Sigmoid colon (tissue), 6 donors: ENCODE measurements at regions not wholly inside any gene's neighbourhood (a gene's known extent, or its start where the extent isn't known, plus 50 kb on each side); places are given as distances from the start of the nearest gene placed in this dataset.

Experiments used
- DNase-seq: peaks from one replicate; pipeline ENCODE4 v3.0.0-alpha.2; 2019
- H3K27ac ChIP-seq, 4 donors: fragments of 200-600 bp; sonication (generic); one replicate each; pipeline ENCODE4 v1.5.1; 2016 to 2019; ENCODE audit warnings: mild to moderate bottlenecking in 1 of 4
- H3K27me3 ChIP-seq, 3 donors: fragments of 200-600 bp; sonication (generic); one replicate each; pipeline ENCODE4 v1.5.1; 2019; ENCODE audit warnings: mild to moderate bottlenecking in 1 of 3
- H3K36me3 ChIP-seq, 4 donors: fragments of 200-600 bp; sonication (generic); one replicate each; pipeline ENCODE4 v1.5.1; 2016 to 2019
- H3K4me1 ChIP-seq, 4 donors: fragments of 200-600 bp; sonication (generic); one replicate each; pipeline ENCODE4 v1.5.1; 2017 to 2019
- H3K4me3 ChIP-seq, 4 donors: fragments of 200-600 bp; sonication (generic); one replicate each; pipeline ENCODE4 v1.5.1; 2017 to 2019; ENCODE audit warnings: mild to moderate bottlenecking in 2 of 4, moderate library complexity in 1 of 4
- H3K9me3 ChIP-seq, 4 donors: fragments of 200-600 bp in 3 of 4; sonication (generic) in 3 of 4; one replicate each; pipeline versions ENCODE4 v1.5.1 to v1.6.1; 2013 to 2019
- EP300 ChIP-seq, 4 donors: sonication (generic); formaldehyde crosslinking; IDR thresholded peaks; one replicate each; pipeline ENCODE4 v1.6.1; 2017; ENCODE audit warnings: antibody characterized with exemption in 4 of 4
- POLR2A ChIP-seq, 2 donors: fragments of 450-650 bp; IDR thresholded peaks; one replicate each; pipeline ENCODE4 v1.6.1; 2016; ENCODE audit warnings: antibody characterized with exemption in 2 of 2, mild to moderate bottlenecking in 2 of 2, moderate library complexity in 2 of 2
- POLR2AphosphoS5 ChIP-seq, 4 donors: sonication (generic); formaldehyde crosslinking; IDR thresholded peaks; one replicate each; pipeline ENCODE4 v1.6.1; 2017; ENCODE audit warnings: antibody characterized with exemption in 4 of 4
- WGBS, 2 donors: extraction: QIAGEN DNeasy Blood & Tissue Kit; methylation state at CpG; one replicate each; pipeline ENCODE4 v1.1.7; 2013; 5-methylcytosine and 5-hydroxymethylcytosine counted together
- intact Hi-C: fragments of 100-400 bp; cut with DNase I; formaldehyde crosslinking; loops from one replicate; pipeline ENCODE4 v1.15.1; 2023
- TF ChIP-seq, protein P1 (sequence below), 4 experiments: fragments of 450-650 bp in 3 of 4; fragments of 200-600 bp in 1 of 4; IDR thresholded peaks; one replicate each; pipeline ENCODE4 v1.5.1; 2016 to 2019; ENCODE audit warnings: antibody characterized with exemption in 4 of 4, mild to moderate bottlenecking in 3 of 4, moderate library complexity in 2 of 4
- donor health status: healthy with polysubstance abuse.
- donor health status: healthy.

DNA sequence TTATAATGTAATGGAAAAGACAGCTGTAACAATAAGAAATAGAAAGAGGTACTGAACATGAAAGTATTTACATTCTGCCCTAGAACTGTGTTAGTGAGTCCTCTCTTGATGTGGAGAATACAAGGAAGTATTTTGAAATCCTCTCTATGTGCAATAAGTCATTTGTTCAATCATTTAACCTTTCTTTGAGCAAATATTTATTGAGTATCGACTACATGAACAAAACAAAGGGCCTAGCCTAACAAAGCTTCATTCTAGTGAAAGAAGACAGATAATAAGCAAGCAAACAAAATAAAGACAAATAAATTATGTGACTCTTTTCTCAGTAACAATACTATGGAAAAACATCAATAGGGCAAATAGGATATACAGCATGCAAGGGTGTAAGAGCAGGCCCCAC lies 354.9 kb upstream of the ATP11B start:
- H3K9me3 ChIP-seq, result no peaks in the 10 kb centered on the region
- intact Hi-C loops, result no loop called here
- no peaks in the 10 kb centered on the region for H3K27me3 ChIP-seq
- H3K36me3 ChIP-seq, result no peaks in the 10 kb centered on the region
- no peaks in the 10 kb centered on the region for H3K4me1 ChIP-seq
- H3K27ac ChIP-seq, result no peak overlapping the region
- 21 to 60% methylated on average over 1 of the region's 1 CpG for WGBS, 2 donors
- no peak overlapping the region for H3K4me3 ChIP-seq
- no peak for DNase-seq
- no peak for TF ChIP-seq POLR2AphosphoS5 (IDR thresholded peaks at IDR 0.05)
- TF ChIP-seq POLR2A (IDR thresholded peaks at IDR 0.05), result no peak
- TF ChIP-seq EP300 (IDR thresholded peaks at IDR 0.05), result no peak
- TF ChIP-seq, protein P1, sequence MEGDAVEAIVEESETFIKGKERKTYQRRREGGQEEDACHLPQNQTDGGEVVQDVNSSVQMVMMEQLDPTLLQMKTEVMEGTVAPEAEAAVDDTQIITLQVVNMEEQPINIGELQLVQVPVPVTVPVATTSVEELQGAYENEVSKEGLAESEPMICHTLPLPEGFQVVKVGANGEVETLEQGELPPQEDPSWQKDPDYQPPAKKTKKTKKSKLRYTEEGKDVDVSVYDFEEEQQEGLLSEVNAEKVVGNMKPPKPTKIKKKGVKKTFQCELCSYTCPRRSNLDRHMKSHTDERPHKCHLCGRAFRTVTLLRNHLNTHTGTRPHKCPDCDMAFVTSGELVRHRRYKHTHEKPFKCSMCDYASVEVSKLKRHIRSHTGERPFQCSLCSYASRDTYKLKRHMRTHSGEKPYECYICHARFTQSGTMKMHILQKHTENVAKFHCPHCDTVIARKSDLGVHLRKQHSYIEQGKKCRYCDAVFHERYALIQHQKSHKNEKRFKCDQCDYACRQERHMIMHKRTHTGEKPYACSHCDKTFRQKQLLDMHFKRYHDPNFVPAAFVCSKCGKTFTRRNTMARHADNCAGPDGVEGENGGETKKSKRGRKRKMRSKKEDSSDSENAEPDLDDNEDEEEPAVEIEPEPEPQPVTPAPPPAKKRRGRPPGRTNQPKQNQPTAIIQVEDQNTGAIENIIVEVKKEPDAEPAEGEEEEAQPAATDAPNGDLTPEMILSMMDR (IDR thresholded peaks at IDR 0.05), result no peak

DNA sequence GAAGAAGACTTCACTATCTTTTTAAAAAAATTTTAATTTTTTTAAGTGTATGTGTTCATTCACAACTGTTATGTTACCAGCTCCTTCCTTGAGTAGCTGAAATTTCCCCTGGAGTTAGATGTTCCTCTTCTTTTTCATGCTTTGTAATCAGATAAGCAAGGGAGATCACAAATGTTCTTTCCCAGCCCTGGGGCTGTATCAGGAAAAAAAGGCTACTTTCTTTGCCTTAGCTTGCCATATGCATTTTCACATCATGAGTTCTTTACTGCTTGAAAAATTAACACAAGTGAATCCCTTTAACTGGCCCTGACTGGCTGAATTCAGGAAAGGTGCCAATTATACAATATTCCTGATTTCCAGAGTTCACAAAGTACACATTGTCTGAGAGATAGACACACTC lies 353.2 kb upstream of the ATP11B start:
- intact Hi-C loops, result no loop called here
- no peak for DNase-seq

DNA sequence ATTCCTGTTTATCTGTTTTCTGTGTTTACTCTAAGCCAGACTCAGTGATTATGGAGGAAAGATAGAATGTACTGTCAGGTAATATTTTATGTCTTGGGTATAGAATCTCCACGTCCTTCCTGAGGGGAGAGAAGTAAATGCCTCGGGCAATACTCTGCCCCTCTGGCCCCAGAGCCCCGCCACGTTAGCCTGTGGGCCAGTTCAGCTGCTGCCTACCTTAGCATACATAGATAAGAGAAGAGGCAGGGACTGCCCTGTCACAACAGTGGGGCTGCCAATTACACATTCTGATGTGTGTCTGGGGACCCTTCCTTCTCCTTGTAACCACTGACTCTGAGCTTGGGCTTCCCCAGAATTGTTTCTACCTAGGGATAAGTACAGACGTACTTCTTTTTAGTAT lies 347.7 kb upstream of the ATP11B start:
- WGBS, 2 donors, result 69 to 81% methylated on average over 5 of the region's 5 CpGs
- H3K9me3 ChIP-seq, result no peaks in the 10 kb centered on the region

More for the DNA sequence above, 353.2 kb upstream of the ATP11B start:
- H3K36me3 ChIP-seq, result no peaks in the 10 kb centered on the region
- H3K9me3 ChIP-seq, result no peaks in the 10 kb centered on the region
- no peaks in the 10 kb centered on the region for H3K27me3 ChIP-seq
- no peaks in the 10 kb centered on the region for H3K4me1 ChIP-seq
- no peak overlapping the region for H3K4me3 ChIP-seq
- H3K27ac ChIP-seq, result no peak overlapping the region
- TF ChIP-seq EP300 (IDR thresholded peaks at IDR 0.05) (no peak), POLR2AphosphoS5 (IDR thresholded peaks at IDR 0.05) (no peak), POLR2A (IDR thresholded peaks at IDR 0.05) (no peak)
- TF ChIP-seq, protein P1 (IDR thresholded peaks at IDR 0.05), result no peak

DNA sequence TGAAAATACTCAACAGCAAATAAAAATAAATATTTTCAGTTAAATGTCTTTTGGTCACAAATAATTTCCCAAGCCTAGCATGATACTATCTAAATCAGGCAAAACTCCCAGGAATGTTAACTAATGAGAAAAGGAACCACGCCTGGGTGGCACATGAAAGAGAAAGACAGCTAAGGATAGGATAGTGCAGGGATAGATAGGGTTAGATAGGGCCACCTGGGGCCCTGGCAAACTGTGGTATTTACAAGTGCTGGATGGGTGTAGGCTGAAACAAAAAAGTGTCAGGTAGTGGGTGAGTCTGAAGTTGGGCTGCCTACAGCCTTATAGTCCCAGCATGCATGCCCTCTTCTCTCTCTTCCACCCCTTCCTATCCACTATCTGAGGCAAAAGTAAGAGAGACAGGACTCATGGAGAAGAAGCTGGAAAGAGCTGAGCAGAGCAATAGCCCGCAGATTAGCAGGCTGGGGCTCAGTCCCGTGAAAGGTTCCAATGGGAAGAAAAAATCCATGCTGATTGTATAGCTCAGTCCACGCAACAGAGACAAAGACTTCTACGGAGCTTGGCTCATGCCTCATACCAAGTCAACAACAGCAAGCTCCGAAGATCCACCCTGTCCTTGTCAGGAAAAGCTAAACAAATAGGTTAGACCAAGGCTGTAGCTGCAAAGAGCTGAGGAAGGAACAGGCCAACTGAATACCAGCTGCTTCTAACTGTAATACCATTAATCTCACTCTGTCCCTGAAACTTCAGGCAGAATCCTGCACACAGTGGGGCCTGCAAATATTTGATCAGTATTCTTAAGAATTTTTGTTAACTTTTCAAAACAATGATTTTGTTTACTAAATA lies 342.1 kb upstream of the ATP11B start:
- no peaks in the 10 kb centered on the region for H3K36me3 ChIP-seq
- WGBS, 2 donors, result 83 to 92% methylated on average over 6 of the region's 6 CpGs
- DNase-seq, result no peak
- TF ChIP-seq, protein P1 (IDR thresholded peaks at IDR 0.05), result no peak
- no peak for TF ChIP-seq POLR2AphosphoS5 (IDR thresholded peaks at IDR 0.05)
- TF ChIP-seq EP300 (IDR thresholded peaks at IDR 0.05), result no peak
- TF ChIP-seq POLR2A (IDR thresholded peaks at IDR 0.05), result no peak
- H3K27me3 ChIP-seq, result no peaks in the 10 kb centered on the region
- H3K4me1 ChIP-seq, result no peaks in the 10 kb centered on the region
- no peaks in the 10 kb centered on the region for H3K9me3 ChIP-seq
- intact Hi-C loops, result no loop called here
- no peak overlapping the region for H3K27ac ChIP-seq
- no peak overlapping the region for H3K4me3 ChIP-seq

More for the DNA sequence above, 347.7 kb upstream of the ATP11B start:
- Histone ChIP-seq H3K27me3 (no peaks in the 10 kb centered on the region), H3K4me3 (no peak overlapping the region), H3K27ac (no peak overlapping the region), H3K36me3 (no peaks in the 10 kb centered on the region), H3K4me1 (no peaks in the 10 kb centered on the region)
- no peak for DNase-seq
- TF ChIP-seq, protein P1 (IDR thresholded peaks at IDR 0.05), result no peak
- no peak for TF ChIP-seq EP300 (IDR thresholded peaks at IDR 0.05)
- no peak for TF ChIP-seq POLR2A (IDR thresholded peaks at IDR 0.05)
- TF ChIP-seq POLR2AphosphoS5 (IDR thresholded peaks at IDR 0.05), result no peak
- intact Hi-C loops, result no loop called here
